GM23338 (cell line): ENCODE measurements at regions not wholly inside any gene's neighbourhood (a gene's known extent, or its start where the extent isn't known, plus 50 kb on each side); places are given as distances from the start of the nearest gene placed in this dataset.

Source experiments
- EZH2phosphoT487 ChIP-seq: fragments of 200-600 bp; sonication (generic); IDR thresholded peaks from one replicate; pipeline ENCODE4 v1.8.1; 2018; ENCODE audit warnings: antibody characterized with exemption; ENCODE audit not compliant: unreplicated experiment
- POLR2AphosphoS5 ChIP-seq: IDR thresholded peaks from 2 replicates; pipeline ENCODE4 v1.6.1; 2016; ENCODE audit warnings: antibody characterized with exemption, low read depth
- TF ChIP-seq, protein P1 (sequence below), 2 experiments: fragments of 200-600 bp in 1 of 2; sonication (generic) in 1 of 2; conservative IDR thresholded peaks; 2 replicates each; pipeline versions ENCODE4 v1.5.1 to v1.6.1; 2016 to 2017; ENCODE audit warnings: antibody characterized with exemption in 2 of 2, low read depth in 2 of 2, mild to moderate bottlenecking in 2 of 2, moderate library complexity in 1 of 2
- TF ChIP-seq, protein P2 (sequence below): IDR thresholded peaks from one replicate; pipeline ENCODE4 v1.6.1; 2018; ENCODE audit warnings: antibody characterized with exemption; ENCODE audit not compliant: unreplicated experiment

DNA sequence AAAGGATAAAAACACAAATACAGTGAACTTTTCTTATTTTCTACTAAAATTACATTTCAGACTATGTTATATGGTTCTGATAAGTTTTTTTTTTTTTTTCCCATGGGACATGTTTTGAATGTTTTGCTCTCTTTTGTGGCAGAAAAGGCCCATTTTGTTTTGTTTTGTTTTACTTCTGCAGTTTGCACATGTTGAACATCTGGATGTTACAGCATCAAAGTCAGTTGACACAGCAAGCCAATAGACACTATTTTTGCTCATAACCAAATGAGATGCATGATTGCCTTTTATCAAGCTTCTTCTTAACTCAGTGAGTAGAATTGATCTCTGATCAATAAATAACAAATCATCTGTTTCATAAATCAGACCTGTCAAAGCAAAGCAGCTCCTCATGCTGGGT lies 904.2 kb downstream of the ADGRL2 start:
- TF ChIP-seq, protein P1, sequence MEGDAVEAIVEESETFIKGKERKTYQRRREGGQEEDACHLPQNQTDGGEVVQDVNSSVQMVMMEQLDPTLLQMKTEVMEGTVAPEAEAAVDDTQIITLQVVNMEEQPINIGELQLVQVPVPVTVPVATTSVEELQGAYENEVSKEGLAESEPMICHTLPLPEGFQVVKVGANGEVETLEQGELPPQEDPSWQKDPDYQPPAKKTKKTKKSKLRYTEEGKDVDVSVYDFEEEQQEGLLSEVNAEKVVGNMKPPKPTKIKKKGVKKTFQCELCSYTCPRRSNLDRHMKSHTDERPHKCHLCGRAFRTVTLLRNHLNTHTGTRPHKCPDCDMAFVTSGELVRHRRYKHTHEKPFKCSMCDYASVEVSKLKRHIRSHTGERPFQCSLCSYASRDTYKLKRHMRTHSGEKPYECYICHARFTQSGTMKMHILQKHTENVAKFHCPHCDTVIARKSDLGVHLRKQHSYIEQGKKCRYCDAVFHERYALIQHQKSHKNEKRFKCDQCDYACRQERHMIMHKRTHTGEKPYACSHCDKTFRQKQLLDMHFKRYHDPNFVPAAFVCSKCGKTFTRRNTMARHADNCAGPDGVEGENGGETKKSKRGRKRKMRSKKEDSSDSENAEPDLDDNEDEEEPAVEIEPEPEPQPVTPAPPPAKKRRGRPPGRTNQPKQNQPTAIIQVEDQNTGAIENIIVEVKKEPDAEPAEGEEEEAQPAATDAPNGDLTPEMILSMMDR (conservative IDR thresholded peaks at IDR 0.05; ENCODE audit: low read depth in 2 of 2): no peak
- no peak for TF ChIP-seq POLR2AphosphoS5
- no peak for TF ChIP-seq EZH2phosphoT487
- TF ChIP-seq, protein P2, sequence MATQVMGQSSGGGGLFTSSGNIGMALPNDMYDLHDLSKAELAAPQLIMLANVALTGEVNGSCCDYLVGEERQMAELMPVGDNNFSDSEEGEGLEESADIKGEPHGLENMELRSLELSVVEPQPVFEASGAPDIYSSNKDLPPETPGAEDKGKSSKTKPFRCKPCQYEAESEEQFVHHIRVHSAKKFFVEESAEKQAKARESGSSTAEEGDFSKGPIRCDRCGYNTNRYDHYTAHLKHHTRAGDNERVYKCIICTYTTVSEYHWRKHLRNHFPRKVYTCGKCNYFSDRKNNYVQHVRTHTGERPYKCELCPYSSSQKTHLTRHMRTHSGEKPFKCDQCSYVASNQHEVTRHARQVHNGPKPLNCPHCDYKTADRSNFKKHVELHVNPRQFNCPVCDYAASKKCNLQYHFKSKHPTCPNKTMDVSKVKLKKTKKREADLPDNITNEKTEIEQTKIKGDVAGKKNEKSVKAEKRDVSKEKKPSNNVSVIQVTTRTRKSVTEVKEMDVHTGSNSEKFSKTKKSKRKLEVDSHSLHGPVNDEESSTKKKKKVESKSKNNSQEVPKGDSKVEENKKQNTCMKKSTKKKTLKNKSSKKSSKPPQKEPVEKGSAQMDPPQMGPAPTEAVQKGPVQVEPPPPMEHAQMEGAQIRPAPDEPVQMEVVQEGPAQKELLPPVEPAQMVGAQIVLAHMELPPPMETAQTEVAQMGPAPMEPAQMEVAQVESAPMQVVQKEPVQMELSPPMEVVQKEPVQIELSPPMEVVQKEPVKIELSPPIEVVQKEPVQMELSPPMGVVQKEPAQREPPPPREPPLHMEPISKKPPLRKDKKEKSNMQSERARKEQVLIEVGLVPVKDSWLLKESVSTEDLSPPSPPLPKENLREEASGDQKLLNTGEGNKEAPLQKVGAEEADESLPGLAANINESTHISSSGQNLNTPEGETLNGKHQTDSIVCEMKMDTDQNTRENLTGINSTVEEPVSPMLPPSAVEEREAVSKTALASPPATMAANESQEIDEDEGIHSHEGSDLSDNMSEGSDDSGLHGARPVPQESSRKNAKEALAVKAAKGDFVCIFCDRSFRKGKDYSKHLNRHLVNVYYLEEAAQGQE: no peak
